Spinal cord (tissue), 9 donors: ENCODE measurements at regions not wholly inside any gene's neighbourhood (a gene's known extent, or its start where the extent isn't known, plus 50 kb on each side); places are given as distances from the start of the nearest gene placed in this dataset.
A peak's percentile ranks its signal among the peaks of the same experiment; 100 is the strongest.
"Not testable (repeated sequence)": the region's sequence is repeated elsewhere in the genome, so short reads cannot be mapped to it uniquely, and the experiment has no call there.

ENCODE experiments used
- DNase-seq, 6 donors: peaks; one replicate each; pipeline versions ENCODE4 v3.0.0 to v3.0.0-alpha.2; 2013 to 2015; ENCODE audit warnings: low spot score in 6 of 6, low read depth in 4 of 6
- H3K27ac ChIP-seq: one replicate; pipeline ENCODE4 v1.5.1; 2013; ENCODE audit warnings: low read depth, low read length, control low read depth
- H3K27me3 ChIP-seq: one replicate; pipeline ENCODE4 v1.6.1; 2013; ENCODE audit warnings: low read length; ENCODE audit not compliant: control insufficient read depth, insufficient read depth
- H3K36me3 ChIP-seq: one replicate; pipeline ENCODE4 v1.6.1; 2013; ENCODE audit warnings: low read length; ENCODE audit not compliant: control insufficient read depth, insufficient read depth
- H3K4me1 ChIP-seq: one replicate; pipeline ENCODE4 v1.6.1; 2013; ENCODE audit warnings: low read length; ENCODE audit not compliant: control insufficient read depth, insufficient read depth
- H3K4me3 ChIP-seq: one replicate; pipeline ENCODE4 v1.5.1; 2013; ENCODE audit warnings: low read depth, low read length, control low read depth
- H3K9me3 ChIP-seq: one replicate; pipeline ENCODE4 v1.6.1; 2013; ENCODE audit warnings: low read length; ENCODE audit not compliant: control insufficient read depth, insufficient read depth
- WGBS: methylation state at CpG from one replicate; pipeline ENCODE4 v1.1.5; 2013; ENCODE audit warnings: missing lambda C conversion rate; ENCODE audit not compliant: insufficient coverage; 5-methylcytosine and 5-hydroxymethylcytosine counted together
- donor health status: healthy.

DNA sequence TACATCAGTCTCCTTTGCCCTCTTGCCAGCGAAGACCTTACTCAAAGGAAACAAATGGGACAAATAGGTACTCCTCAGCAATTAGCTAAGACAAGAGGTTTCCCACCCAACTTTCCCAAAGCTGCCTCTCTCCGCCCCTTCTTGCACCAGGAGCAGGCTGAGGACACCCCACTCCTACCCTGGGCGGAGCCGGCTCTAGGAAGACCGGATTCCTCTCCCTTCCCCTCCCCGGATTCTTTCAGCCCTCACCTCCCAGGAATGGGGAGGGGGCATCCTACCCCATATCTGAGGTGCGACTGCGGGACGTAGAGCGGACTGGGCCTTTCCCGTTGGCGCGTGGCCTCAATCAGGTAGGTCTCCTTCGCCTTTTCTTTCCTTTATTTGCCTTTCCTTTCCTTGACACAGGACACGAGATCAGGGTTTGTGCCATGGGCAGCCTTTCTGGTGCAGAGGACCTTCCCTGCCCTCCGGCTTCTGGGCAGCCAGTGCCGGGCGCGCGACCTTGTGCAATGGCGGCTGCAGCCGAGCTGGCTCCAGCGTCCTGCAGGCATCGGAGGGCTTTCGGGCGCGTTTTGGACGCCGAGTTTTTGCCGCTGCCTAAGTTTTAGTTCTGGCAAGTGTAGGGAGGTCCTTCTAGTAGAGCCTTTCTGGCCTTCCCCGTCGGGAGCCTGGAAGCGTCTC is 279.9 kb downstream of the PLS3 start:
- not testable (repeated sequence) for H3K9me3 ChIP-seq, H3K27me3 ChIP-seq, DNase-seq, H3K27ac ChIP-seq, H3K4me1 ChIP-seq, H3K36me3 ChIP-seq, H3K4me3 ChIP-seq
- WGBS: no CpG with 5 or more reads among the region's 33 CpGs

DNA sequence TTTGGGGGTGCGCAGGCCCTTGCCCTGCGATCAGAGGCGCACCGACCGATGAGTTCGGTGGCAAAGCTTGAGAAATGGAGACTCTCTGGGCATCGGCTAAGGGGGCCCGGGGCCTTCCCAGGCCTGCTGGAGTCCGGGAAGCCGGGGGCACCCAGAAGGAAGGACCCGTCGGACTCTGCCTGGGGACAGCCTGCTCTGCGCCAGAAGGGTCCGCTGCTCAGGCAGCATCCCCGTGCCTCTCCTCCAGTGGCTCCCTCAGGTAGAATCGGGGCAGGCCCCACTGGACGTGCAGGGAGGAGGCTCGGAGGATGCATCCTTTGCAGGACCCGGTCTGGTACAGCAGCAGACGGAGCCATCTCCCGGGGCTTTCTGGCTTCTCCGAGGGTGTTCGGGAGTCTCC is 290.0 kb downstream of the PLS3 start:
- H3K36me3 ChIP-seq, H3K9me3 ChIP-seq, H3K27ac ChIP-seq, H3K4me1 ChIP-seq, H3K4me3 ChIP-seq, DNase-seq, H3K27me3 ChIP-seq: not testable (repeated sequence)
- no CpG with 5 or more reads among the region's 23 CpGs for WGBS

DNA sequence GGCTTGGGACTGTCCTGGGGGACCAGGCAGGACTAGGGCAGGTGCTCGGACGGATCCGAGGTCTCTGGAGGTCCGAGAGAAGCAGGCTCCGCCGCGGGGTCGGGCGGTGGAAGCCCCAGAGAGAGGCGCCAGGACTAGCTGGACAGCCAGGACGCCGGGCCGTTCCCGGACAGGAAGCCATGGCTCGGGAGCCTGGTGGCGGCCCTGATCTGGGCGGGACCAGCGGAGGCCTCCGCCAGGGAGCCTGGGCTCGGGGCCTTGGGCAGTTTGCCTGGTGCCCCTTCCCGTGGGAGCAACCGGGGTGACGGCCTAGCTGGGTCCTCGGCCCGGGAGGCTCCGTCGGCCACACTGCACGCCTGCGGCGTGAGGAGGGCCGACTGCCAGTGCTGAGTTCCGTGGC is 292.3 kb downstream of the PLS3 start:
- not testable (repeated sequence) for H3K27ac ChIP-seq

DNA sequence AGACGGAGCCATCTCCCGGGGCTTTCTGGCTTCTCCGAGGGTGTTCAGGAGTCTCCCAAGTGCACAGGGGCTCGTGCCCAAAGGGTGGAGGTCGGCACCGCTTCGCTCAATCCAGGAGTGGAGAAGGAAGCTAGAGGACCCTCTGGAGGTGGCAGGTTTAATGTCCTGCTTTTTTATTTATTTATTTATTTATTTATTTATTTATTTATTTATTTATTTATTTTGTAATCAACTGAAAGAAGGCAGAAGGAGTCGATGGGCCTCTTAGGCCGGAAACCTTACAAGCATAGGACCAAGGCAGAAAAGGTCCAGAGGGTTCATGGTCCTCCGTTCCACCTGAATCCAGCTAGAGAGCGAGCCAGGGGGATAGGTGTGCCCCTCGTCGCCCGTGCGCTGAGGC is 289.4 kb upstream of the AGTR2 start:
- DNase-seq, H3K36me3 ChIP-seq, H3K27me3 ChIP-seq, H3K4me3 ChIP-seq, H3K9me3 ChIP-seq, H3K27ac ChIP-seq, H3K4me1 ChIP-seq: not testable (repeated sequence)
- WGBS: no CpG with 5 or more reads among the region's 15 CpGs

More for the DNA sequence above, 292.3 kb downstream of the PLS3 start:
- not testable (repeated sequence) for H3K4me3 ChIP-seq, H3K4me1 ChIP-seq, DNase-seq, H3K36me3 ChIP-seq, H3K9me3 ChIP-seq, H3K27me3 ChIP-seq
- 52% methylated on average over 7 of the region's 32 CpGs for WGBS

DNA sequence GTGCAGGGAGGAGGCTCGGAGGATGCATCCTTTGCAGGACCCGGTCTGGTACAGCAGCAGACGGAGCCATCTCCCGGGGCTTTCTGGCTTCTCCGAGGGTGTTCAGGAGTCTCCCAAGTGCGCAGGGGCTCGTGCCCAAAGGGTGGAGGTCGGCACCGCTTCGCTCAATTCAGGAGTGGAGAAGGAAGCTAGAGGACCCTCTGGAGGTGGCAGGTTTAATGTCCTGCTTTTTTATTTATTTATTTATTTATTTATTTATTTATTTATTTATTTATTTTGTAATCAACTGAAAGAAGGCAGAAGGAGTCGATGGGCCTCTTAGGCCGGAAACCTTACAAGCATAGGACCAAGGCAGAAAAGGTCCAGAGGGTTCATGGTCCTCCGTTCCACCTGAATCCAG is 286.4 kb upstream of the AGTR2 start:
- not testable (repeated sequence) for H3K27ac ChIP-seq, H3K4me1 ChIP-seq, DNase-seq, H3K9me3 ChIP-seq, H3K27me3 ChIP-seq, H3K36me3 ChIP-seq, H3K4me3 ChIP-seq
- no CpG with 5 or more reads among the region's 13 CpGs for WGBS

DNA sequence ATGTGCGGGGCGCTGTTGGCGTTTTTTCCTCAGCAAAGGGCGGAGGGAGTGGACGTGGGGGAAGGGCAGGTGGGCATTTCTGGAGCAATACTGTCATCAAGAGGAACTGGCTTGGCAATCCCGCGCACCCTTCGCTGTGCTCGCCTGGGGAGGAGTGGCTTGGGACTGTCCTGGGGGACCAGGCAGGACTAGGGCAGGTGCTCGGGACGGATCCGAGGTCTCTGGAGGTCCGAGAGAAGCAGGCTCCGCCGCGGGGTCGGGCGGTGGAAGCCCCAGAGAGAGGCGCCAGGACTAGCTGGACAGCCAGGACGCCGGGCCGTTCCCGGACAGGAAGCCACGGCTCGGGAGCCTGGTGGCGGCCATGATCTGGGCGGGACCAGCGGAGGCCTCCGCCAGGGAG is 282.5 kb upstream of the AGTR2 start:
- 34% methylated on average over 8 of the region's 29 CpGs for WGBS
- not testable (repeated sequence) for H3K27ac ChIP-seq, H3K4me3 ChIP-seq, H3K9me3 ChIP-seq, H3K36me3 ChIP-seq, H3K27me3 ChIP-seq, H3K4me1 ChIP-seq
- DNase-seq: peak in 1 of 6 donors; percentile 92

DNA sequence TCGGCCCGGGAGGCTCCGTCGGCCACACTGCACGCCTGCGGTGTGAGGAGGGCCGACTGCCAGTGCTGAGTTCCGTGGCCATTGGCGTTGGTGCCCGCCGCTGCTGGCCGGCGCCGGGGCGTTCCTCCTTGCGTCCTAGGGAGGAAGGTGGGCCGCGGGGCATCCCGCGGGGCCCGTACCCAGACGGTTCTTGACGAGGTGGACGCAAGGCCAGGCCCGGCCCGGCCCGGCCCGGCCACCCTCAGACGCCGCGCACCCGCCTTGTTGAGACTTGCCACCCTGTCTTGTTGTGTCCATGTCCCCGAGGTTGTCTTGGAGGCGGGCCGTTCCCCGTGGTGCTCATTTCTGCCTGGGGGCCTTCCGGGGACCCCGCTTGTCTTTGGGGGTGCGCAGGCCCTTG is 282.0 kb upstream of the AGTR2 start:
- not testable (repeated sequence) for H3K27me3 ChIP-seq, H3K27ac ChIP-seq, H3K4me3 ChIP-seq, DNase-seq, H3K36me3 ChIP-seq, H3K9me3 ChIP-seq
- WGBS: no CpG with 5 or more reads among the region's 39 CpGs
- H3K4me1 ChIP-seq: peaks cover 10% of the 10 kb centered on the region

DNA sequence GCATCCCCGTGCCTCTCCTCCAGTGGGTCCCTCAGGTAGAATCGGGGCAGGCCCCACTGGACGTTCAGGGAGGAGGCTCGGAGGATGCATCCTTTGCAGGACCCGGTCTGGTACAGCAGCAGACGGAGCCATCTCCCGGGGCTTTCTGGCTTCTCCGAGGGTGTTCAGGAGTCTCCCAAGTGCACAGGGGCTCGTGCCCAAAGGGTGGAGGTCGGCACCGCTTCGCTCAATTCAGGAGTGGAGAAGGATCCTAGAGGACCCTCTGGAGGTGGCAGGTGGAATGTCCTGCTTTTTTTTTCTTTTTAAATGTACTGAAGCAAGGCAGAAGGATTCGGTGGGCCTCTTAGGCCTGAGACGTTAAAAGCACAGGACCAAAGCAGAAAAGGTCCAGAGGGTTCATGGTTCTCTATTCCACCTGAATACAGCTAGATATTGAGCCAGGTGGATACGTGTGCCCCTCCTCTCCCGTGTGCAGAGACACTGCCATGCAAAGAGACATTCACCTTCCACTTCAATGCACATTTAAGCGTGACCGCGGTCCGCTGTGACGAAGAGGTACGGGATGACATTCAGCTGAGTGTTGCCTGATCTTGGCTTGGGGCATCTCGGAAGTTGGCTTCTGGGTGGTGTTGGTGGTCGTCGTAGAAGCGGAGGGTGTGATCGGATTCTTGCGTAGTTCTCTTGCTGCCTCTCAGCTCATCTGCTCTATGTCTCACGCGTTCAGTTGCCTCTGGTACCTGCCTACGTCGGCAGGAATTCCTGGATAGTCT is 281.2 kb upstream of the AGTR2 start:
- WGBS: 93% methylated on average over 17 of the region's 32 CpGs
- no peak for DNase-seq

DNA sequence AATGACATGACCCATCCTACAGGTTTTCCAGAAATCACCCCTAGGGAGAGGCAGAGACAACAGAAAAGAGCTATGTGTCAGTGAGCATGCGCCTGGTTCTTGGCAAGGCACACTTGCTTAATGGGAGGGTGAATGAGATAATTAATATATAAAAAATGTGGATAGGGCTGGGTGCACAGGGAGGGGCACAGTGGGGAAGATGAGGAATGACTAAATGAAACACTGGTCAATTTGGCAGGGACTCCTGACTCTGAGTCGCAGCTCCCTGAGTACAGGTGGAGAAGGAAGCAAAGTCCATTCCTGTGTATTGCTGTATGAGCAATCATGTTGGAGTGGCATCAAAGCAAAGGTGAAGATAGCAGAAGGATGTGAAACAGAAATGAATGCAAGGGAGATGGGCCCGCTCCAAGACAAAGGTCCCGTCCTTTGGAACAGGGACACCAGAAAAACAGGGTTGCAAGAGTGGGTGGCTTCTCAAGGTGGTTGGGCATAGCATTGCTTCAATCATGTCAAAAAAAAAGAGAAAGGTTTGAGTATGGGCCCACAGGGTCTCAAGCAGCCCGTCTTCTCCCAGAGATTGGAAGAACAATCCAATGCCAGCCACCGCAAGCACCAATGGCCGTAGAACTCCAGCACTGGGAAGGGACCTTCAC is 278.4 kb upstream of the AGTR2 start:
- Histone ChIP-seq H3K36me3 (no peaks in the 10 kb centered on the region), H3K9me3 (no peaks in the 10 kb centered on the region), H3K27me3 (no peaks in the 10 kb centered on the region), H3K4me3 (no peak overlapping the region), H3K4me1 (peaks cover 15% of the 10 kb centered on the region), H3K27ac (peak overlapping the region; percentile 53)
- peak in 1 of 6 donors; percentile 37 for DNase-seq
- WGBS: 82% methylated on average over 7 of the region's 7 CpGs

More for the DNA sequence above, 281.2 kb upstream of the AGTR2 start:
- Histone ChIP-seq H3K9me3 (no peaks in the 10 kb centered on the region), H3K27me3 (no peaks in the 10 kb centered on the region), H3K4me3 (no peak overlapping the region), H3K27ac (no peak overlapping the region), H3K36me3 (no peaks in the 10 kb centered on the region), H3K4me1 (peaks cover 15% of the 10 kb centered on the region)
